Esophagus (tissue), 2 donors: ENCODE measurements at regions not wholly inside any gene's neighbourhood (a gene's known extent, or its start where the extent isn't known, plus 50 kb on each side); places are given as distances from the start of the nearest gene placed in this dataset.
"Not testable (repeated sequence)": the region's sequence is repeated elsewhere in the genome, so short reads cannot be mapped to it uniquely, and the experiment has no call there.

Experiments used
- H3K27ac ChIP-seq, 2 donors: one replicate each; pipeline ENCODE4 v1.5.1; 2013; ENCODE audit warnings: low read depth in 2 of 2, mild to moderate bottlenecking in 2 of 2, inconsistent platforms in 1 of 2, low read length in 1 of 2, moderate library complexity in 1 of 2
- H3K27me3 ChIP-seq, 2 donors: one replicate each; pipeline ENCODE4 v1.6.1; 2013; ENCODE audit warnings: low read length in 2 of 2, control low read depth in 1 of 2, mild to moderate bottlenecking in 1 of 2; ENCODE audit not compliant: insufficient read depth in 2 of 2, control insufficient read depth in 1 of 2
- H3K36me3 ChIP-seq, 2 donors: one replicate each; pipeline ENCODE4 v1.6.1; 2013; ENCODE audit warnings: low read length in 1 of 2; ENCODE audit not compliant: control insufficient read depth in 2 of 2, insufficient read depth in 2 of 2
- H3K4me1 ChIP-seq, 2 donors: one replicate each; pipeline ENCODE4 v1.6.1; 2013; ENCODE audit warnings: low read length in 1 of 2; ENCODE audit not compliant: control insufficient read depth in 2 of 2, insufficient read depth in 2 of 2
- H3K4me3 ChIP-seq, 2 donors: one replicate each; pipeline ENCODE4 v1.5.1; 2013; ENCODE audit warnings: low read length in 2 of 2, mild to moderate bottlenecking in 2 of 2, low read depth in 1 of 2, moderate library complexity in 1 of 2
- H3K9me3 ChIP-seq, 2 donors: one replicate each; pipeline ENCODE4 v1.6.1; 2013; ENCODE audit warnings: mild to moderate bottlenecking in 2 of 2, low read depth in 1 of 2, low read length in 1 of 2, moderate library complexity in 1 of 2; ENCODE audit not compliant: control insufficient read depth in 2 of 2, insufficient read depth in 1 of 2
- WGBS, 2 donors: extraction: QIAGEN DNeasy Blood & Tissue Kit; methylation state at CpG; one replicate each; pipeline ENCODE4 v1.1.7; 2013; 5-methylcytosine and 5-hydroxymethylcytosine counted together
- donor health status: healthy with polysubstance abuse.
- donor health status: Bipolar disorder and iron deficiency.

DNA sequence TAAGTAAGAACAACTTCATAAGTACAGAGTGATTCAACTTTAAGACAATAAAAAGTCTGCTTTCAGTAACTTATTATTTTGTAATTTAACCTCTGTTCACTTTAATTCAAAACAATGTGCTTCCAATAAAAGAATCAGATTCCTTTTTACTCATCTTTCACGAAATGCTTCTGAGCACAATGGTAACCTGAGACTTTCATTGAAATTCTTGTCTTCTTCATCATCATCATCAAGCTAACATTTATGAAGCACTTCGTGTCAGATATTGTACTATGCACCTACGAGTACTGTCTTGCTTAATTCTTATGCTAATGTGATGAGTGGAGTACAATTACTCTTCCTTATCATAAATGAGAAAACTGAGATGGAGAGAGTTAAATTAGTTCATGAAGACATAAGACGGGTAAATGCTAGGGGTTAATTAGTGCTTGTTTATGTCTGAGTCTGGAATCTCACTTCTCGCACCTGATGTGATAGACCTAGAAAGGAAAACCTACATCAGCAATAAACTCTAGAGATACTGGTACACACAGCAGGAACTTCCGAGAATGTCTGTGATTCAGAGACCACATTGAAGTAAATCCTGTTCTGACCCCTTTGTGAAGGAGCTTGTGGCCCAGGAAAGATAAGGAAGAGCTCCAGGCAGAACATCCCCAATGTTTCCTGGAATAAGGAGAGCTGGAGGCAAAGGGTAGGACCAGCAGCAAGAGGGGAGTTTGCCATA lies 227.6 kb upstream of the ETAA1 start:
- Histone ChIP-seq H3K9me3 (no peaks in the 10 kb centered on the region), H3K27ac (no peak overlapping the region), H3K36me3 (no peaks in the 10 kb centered on the region), H3K27me3 (no peaks in the 10 kb centered on the region), H3K4me3 (no peak overlapping the region), H3K4me1 (no peaks in the 10 kb centered on the region)
- WGBS, 2 donors: 83 to 86% methylated on average over 6 of the region's 6 CpGs

DNA sequence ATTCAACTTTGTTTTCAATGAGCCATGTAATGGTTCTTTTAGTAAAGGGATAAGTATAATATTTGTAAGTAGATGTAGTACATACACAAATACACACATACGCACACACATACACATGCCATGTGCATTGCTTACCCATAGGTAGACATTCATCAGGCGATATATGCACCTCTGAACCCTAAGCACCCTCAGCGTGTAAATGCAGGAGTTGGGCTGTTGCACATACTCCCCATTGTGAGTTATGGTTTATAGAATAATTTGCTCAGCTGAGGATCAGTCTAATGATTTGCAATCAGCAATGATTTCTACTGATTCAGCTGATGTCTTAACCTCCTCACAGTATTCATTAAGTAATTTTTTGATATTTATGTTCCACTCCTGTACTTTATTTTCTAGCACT lies 217.6 kb upstream of the ETAA1 start:
- Histone ChIP-seq H3K27me3 (no peaks in the 10 kb centered on the region), H3K27ac (no peak overlapping the region)
- WGBS, 2 donors: 95 to 100% methylated on average over 3 of the region's 3 CpGs

GRCh38 chr2:67180841-67181240 lies 216.3 kb upstream of the ETAA1 start:
- no peaks in the 10 kb centered on the region for H3K36me3 ChIP-seq
- H3K9me3 ChIP-seq: no peaks in the 10 kb centered on the region
- 66 to 71% methylated on average over 2 of the region's 2 CpGs for WGBS, 2 donors
- H3K27me3 ChIP-seq: no peaks in the 10 kb centered on the region
- no peak overlapping the region for H3K4me3 ChIP-seq
- H3K27ac ChIP-seq: no peak overlapping the region
- H3K4me1 ChIP-seq: no peaks in the 10 kb centered on the region

More for the DNA sequence above, 217.6 kb upstream of the ETAA1 start:
- Histone ChIP-seq H3K9me3 (no peaks in the 10 kb centered on the region), H3K4me1 (no peaks in the 10 kb centered on the region), H3K36me3 (no peaks in the 10 kb centered on the region), H3K4me3 (no peak overlapping the region)

DNA sequence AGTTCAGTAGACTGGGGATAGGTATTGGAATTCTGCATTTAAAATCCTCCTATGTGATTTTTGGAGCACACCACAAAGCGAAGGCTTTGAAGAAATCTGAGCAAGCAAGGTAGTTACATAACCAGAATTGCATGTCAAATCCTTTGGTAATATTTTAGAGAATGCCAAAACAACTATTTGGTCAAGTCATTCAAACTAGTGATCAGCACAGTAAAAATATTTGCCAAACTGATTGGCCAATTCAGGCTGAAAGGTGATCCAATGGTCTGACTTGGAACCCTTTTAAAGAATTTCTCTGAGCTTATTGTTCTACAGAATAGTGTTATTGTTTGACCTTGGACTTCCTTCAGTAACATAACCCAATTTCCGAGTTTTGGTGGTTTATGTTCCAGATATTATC lies 214.2 kb upstream of the ETAA1 start:
- Histone ChIP-seq H3K4me3 (no peak overlapping the region), H3K4me1 (no peaks in the 10 kb centered on the region), H3K27me3 (no peaks in the 10 kb centered on the region), H3K9me3 (no peaks in the 10 kb centered on the region), H3K27ac (no peak overlapping the region), H3K36me3 (no peaks in the 10 kb centered on the region)
- WGBS, 2 donors: 59 to 70% methylated on average over 2 of the region's 2 CpGs

- no peak overlapping the region for H3K27ac ChIP-seq
- no peaks in the 10 kb centered on the region for H3K36me3 ChIP-seq
- H3K9me3 ChIP-seq: no peaks in the 10 kb centered on the region
- no peak overlapping the region for H3K4me3 ChIP-seq
- no peaks in the 10 kb centered on the region for H3K4me1 ChIP-seq
- WGBS, 2 donors: 50 to 73% methylated on average over 3 of the region's 3 CpGs
- no peaks in the 10 kb centered on the region for H3K27me3 ChIP-seq
Measured at GRCh38 chr2:67186326-67186725, 210.8 kb upstream of the ETAA1 start.

DNA sequence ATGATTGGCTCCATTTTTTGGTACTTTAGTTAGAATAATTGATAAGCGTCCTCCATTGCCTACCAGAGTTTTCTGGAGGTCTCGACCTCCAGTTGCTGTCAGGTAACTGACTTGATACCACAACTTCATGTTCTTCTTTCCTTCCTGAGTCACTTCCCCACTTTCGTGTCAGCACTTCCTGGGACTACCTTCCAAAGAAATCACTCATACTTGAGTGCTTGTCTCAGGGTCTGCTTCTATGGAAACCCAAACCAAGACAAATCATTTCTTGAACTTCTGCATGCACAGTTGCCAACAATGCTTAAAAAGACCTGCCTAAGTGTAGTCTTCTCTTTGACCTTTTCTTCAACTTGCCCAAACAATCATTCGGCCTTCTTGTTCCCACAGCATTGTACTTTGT lies 210.3 kb upstream of the ETAA1 start:
- WGBS, 2 donors: 86 to 88% methylated on average over 4 of the region's 4 CpGs
- H3K4me3 ChIP-seq: no peak overlapping the region
- H3K4me1 ChIP-seq: no peaks in the 10 kb centered on the region
- H3K27me3 ChIP-seq: no peaks in the 10 kb centered on the region
- H3K9me3 ChIP-seq: no peaks in the 10 kb centered on the region
- no peaks in the 10 kb centered on the region for H3K36me3 ChIP-seq
- no peak overlapping the region for H3K27ac ChIP-seq

GRCh38 chr2:67195327-67195726 lies 201.8 kb upstream of the ETAA1 start:
- WGBS, 2 donors: 64 to 71% methylated on average over 8 of the region's 8 CpGs
- not testable (repeated sequence) for H3K4me3 ChIP-seq, H3K27ac ChIP-seq, H3K9me3 ChIP-seq, H3K4me1 ChIP-seq, H3K27me3 ChIP-seq, H3K36me3 ChIP-seq

DNA sequence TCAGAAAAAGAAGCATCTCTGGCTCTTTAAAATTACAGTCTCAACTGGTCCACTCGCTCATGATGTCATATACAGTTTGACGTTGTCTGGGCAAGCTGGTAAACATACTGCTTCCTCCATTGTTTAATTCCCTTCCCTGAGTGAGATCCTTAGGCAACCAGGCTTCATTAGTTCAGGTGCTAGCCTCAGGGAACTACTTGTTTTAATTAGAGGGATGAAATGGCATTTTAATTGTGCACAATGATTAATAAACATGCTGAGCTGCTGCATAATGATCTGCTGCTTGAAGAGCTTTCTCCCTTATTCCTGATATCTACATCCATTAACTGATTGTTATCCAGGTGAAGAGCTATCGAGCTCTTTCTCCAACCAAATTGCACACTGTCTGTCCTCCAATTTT lies 195.6 kb upstream of the ETAA1 start:
- no peaks in the 10 kb centered on the region for H3K27me3 ChIP-seq
- H3K4me1 ChIP-seq: no peaks in the 10 kb centered on the region
- WGBS, 2 donors: 71 to 76% methylated on average over 3 of the region's 3 CpGs
- H3K4me3 ChIP-seq: no peak overlapping the region
- H3K36me3 ChIP-seq: no peaks in the 10 kb centered on the region
- no peak overlapping the region for H3K27ac ChIP-seq
- no peaks in the 10 kb centered on the region for H3K9me3 ChIP-seq

DNA sequence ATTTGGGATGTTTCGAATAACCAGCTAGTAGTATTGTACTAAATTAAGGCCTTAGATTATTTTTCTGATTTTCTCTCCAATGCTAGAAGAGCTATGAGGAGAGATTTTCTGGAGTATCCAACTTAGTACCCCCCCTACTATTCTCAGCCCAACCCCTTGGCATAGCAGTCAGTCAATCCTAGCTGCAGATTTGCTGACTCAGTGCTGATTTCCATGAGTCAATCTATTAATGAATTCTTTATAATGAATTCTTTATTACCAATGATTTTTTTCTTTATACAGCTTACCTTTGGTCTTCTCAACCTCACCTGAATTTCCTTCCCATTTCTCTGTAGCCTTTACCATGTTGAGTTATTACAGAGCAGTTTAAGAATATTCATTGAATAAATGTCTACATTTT lies 192.8 kb upstream of the ETAA1 start:
- H3K27ac ChIP-seq: no peak overlapping the region
- no peak overlapping the region for H3K4me3 ChIP-seq
- H3K4me1 ChIP-seq: no peaks in the 10 kb centered on the region
- no peaks in the 10 kb centered on the region for H3K27me3 ChIP-seq
- WGBS, 2 donors: 95 to 98% methylated on average over 1 of the region's 1 CpG
- H3K36me3 ChIP-seq: no peaks in the 10 kb centered on the region
- H3K9me3 ChIP-seq: no peaks in the 10 kb centered on the region

- Histone ChIP-seq H3K4me3 (no peak overlapping the region), H3K36me3 (no peaks in the 10 kb centered on the region), H3K4me1 (no peaks in the 10 kb centered on the region), H3K27ac (no peak overlapping the region), H3K9me3 (no peaks in the 10 kb centered on the region), H3K27me3 (no peaks in the 10 kb centered on the region)
- 78% methylated on average over 3 of the region's 3 CpGs for WGBS, 2 donors
Measured at GRCh38 chr2:67208887-67209500, 188.1 kb upstream of the ETAA1 start.
